AG09319 (cell line): ENCODE measurements at regions not wholly inside any gene's neighbourhood (a gene's known extent, or its start where the extent isn't known, plus 50 kb on each side); places are given as distances from the start of the nearest gene placed in this dataset.

ENCODE experiments used
- DNase-seq: peaks from one replicate; pipeline ENCODE4 v3.0.0-alpha.2; 2010; ENCODE audit warnings: low read depth; ENCODE audit errors: extremely low read depth
- CTCF ChIP-seq: IDR thresholded peaks from 2 replicates; pipeline ENCODE4 v1.5.1; 2011; ENCODE audit warnings: low read depth, mild to moderate bottlenecking, inconsistent platforms, low read length, moderate library complexity

DNA sequence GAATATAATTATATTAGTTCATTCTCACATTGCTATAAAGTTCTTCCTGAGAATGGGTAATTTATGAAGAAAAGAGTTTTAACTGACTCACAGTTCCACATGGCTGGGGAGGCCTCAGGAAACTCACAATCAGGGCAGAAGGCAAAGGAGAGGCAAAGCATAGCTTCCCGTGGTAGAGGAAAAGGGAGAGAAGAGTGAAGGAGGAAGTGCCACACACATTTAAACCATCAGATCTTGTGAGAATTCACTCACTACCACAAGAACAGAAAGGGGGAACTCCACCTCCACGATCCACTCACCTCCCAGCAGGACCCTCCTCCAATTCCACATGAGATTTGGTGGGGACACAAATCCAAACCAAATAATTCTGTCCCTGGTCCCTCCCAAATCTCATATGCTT, 773.4 kb upstream of the INTU start:
- no peak for TF ChIP-seq CTCF
- no peak for DNase-seq

DNA sequence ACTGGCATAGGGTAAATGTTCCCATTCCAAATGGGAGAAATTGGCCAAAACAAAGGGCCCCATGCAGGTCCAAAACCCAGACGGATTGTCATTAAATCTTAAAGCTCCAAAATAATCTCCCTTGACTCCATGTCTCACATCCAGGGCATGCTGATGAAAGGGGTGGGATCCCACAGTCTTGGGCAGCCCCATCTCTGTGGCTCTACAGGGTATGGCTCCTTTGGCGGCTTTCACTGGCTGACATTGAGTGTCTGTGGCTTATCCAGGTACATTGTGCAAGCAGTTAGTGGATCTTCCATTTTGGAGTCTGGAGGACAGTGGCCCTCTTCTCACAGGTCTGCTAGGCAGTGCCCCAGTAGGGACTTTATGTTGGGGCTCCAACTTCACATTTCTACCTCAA, 772.9 kb upstream of the INTU start:
- no peak for TF ChIP-seq CTCF
- no peak for DNase-seq

- DNase-seq: no peak
- no peak for TF ChIP-seq CTCF
These were observed 772.4 kb upstream of the INTU start for GRCh38 chr4:126860308-126860707.

DNA sequence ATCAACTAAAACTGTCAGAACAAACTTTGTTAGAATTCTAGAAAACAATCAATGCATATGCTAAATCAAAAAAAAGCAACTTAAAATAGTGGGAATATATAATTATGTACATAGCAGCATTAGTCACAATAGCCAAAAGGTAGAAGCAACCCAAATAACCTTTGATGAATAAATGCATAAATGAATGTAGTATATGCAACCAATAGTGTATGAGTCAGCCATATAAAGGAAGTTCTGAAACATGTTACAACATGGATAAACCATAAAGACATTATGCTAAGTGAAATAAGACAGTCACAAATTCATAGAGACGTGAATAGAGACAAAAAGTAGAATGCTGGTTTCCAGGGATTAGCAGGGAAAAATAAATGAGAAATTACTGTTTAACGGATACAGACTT, 762.8 kb upstream of the INTU start:
- no peak for TF ChIP-seq CTCF

GRCh38 chr4:126871810-126872209, 760.9 kb upstream of the INTU start:
- DNase-seq: no peak
- TF ChIP-seq CTCF: no peak

More for the DNA sequence above, 762.8 kb upstream of the INTU start:
- no peak for DNase-seq

- DNase-seq: no peak
- TF ChIP-seq CTCF: no peak
These were observed 758.2 kb upstream of the INTU start for GRCh38 chr4:126874533-126874932.

DNA sequence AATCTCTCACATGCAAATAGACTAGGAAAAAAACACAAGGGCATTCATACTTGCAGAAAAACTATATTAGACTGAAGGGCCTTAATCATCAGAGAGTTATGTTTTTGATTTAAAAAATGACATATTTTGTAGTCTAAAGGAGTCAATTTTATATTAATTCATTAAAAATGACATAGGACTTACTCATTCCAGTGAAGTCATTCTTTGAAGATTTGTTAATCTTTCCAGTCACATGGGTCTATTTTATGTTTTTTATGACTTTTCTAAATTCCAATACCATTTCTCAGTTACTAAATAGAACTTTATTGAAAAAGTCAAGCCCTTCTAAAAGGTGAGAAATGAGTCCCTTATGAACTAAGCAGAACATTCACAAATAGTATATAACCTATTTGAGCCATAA, 743.8 kb upstream of the INTU start:
- TF ChIP-seq CTCF: no peak
- DNase-seq: no peak
